GM12872 (cell line): ENCODE measurements at regions not wholly inside any gene's neighbourhood (a gene's known extent, or its start where the extent isn't known, plus 50 kb on each side); places are given as distances from the start of the nearest gene placed in this dataset.

Source experiments
- TF ChIP-seq, protein P1 (sequence below): IDR thresholded peaks from 3 replicates; pipeline ENCODE4 v1.5.1; 2011; ENCODE audit warnings: low read depth, mild to moderate bottlenecking, low read length, moderate library complexity; ENCODE audit not compliant: insufficient read depth

DNA sequence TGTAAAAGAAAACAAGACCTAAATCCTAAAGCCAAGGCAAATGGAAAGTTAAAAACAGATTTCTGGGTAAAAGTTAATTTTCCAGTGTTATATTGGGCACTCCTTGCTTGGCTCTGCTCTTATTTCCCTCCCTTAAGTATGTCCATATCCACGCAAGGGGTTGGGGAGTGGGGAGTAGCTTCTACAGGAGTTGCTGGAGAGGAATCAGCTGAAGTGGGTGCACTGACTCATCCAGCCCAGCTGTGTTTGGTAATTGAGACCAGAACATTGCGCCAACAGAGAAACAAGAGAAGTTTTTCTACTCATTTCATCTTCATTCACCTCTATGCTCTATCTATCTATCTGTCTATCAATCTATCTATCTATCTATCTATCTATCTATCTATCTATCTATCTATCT lies 298.4 kb upstream of the PDGFD start:
- TF ChIP-seq, protein P1, sequence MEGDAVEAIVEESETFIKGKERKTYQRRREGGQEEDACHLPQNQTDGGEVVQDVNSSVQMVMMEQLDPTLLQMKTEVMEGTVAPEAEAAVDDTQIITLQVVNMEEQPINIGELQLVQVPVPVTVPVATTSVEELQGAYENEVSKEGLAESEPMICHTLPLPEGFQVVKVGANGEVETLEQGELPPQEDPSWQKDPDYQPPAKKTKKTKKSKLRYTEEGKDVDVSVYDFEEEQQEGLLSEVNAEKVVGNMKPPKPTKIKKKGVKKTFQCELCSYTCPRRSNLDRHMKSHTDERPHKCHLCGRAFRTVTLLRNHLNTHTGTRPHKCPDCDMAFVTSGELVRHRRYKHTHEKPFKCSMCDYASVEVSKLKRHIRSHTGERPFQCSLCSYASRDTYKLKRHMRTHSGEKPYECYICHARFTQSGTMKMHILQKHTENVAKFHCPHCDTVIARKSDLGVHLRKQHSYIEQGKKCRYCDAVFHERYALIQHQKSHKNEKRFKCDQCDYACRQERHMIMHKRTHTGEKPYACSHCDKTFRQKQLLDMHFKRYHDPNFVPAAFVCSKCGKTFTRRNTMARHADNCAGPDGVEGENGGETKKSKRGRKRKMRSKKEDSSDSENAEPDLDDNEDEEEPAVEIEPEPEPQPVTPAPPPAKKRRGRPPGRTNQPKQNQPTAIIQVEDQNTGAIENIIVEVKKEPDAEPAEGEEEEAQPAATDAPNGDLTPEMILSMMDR: no peak

DNA sequence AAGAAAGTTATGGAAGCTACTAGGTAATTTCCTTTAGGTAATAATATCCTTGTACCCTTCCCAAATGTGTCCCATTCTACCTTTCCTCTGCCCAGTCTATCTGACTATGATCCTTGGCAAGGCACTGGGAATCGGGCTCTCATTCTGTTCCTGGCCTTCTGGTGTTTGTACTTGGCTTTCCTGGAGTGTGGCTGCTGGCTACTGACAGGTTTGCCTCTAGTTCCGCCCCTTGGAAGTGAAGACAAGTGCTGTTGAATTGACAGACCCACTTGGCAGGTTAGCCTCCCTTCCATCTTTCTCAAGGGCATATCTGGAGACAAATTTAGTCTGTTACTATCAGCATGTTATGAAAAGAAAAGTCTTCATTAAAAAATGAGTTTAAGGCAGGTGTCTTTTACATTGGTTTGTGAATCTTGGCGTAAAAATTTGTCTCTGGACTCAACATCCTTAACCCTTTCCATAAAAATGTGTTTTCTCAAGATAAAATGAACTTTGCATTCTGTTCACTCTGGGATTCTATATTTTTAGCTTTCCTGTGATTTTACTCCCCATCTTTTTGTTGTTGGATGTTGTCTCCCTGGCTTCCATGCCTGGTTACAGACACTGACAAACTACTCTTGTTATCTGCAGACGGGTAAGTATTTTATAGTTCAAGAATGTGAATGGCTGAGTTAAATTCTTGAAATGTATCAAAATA lies 287.4 kb upstream of the PDGFD start:
- TF ChIP-seq, protein P1: no peak

DNA sequence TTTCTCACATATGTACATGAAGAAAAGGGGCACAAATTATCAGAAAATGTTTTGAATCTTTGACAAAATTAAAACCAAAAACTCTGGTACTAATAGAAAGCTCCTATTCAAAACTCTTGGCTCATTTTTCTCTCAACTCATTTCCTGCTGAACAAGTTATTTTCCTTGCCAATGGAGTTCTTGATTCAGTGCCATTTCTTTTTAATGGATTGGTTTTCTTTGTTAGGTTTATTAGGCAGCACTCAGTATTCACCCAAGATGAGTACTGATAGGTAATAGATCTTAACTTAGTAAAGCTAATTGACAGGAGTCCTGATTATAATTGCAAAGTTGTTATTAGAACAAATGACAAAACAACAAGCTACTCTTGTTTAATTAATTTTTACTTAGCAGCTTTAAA lies 279.4 kb upstream of the PDGFD start:
- TF ChIP-seq, protein P1: no peak

DNA sequence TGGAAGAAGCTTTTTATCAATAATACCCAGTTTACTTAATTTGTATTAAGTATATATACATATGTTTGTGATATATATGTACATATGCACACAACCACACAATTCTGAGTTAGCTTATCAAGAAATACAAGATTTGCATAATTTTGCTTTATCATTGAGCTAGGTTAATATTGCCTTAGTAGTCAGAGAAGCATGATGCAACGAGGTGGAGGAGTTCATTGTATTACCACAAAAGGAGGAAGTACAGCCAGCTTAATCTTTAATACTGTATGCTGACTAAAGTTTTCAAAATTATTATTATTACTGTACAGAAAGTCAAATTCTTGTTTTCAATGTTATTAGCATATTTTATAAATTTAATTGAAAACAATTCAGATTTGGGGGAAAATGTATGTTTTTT lies 278.4 kb upstream of the PDGFD start:
- TF ChIP-seq, protein P1: no peak

DNA sequence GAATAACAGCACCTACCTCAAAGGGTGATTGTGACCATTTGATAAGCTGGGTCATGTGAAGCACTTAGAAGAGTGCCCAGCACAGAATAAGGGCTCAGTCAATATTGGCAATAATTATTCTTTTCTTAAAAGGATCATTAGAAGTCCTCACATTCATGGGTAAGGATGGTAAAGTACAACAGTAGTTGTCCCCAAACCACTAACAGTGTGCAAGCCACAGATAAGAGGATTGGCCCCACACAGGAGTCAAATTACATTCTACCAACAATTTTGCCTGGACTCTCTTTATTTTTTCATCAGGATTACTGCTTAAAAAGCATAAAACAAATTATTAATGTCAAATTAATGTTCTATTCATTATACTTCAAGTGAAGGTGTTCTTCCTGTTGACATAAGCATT lies 271.5 kb upstream of the PDGFD start:
- TF ChIP-seq, protein P1: no peak

DNA sequence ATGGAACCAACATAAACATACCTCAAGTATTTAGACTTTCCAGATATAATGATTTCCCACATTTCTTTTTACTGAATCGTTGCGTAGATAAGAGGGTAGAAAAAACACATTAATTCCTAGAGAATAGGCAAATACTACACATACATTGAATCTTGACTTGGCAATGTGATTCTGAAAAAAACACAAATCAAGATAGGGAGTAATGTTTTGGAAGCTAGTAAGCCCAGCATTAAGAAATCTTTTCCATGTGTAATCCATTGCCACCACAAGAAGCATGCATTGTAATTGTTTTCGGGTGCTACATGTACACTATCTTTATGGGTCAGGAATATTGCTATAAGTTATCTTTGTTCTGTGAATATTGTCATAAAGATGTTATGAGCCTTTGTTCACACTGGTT lies 269.8 kb upstream of the PDGFD start:
- TF ChIP-seq, protein P1: no peak

DNA sequence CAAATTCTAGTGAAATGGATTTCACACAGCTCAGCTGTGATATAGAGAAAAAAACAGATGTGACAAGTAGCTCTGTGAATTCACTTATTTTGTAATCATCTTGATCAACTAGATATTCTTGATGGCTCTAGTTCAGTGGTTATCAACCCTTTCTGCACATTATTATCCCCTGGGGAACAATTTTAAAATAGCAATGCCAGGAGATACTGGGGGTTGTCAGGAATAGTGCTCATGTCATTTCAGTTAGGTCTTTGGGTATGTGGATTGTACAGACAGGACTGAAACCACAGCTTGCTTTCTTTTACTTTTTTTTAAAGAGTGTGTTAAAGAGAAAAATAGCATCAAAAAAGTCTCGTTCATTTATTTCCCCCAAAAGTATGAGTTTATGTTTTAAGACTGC lies 269.0 kb upstream of the PDGFD start:
- TF ChIP-seq, protein P1: no peak
